Keratinocyte (primary cell): ENCODE measurements at regions not wholly inside any gene's neighbourhood (a gene's known extent, or its start where the extent isn't known, plus 50 kb on each side); places are given as distances from the start of the nearest gene placed in this dataset.

ENCODE experiments used
- CTCF ChIP-seq, 3 experiments: IDR thresholded peaks in 1 of 3; conservative IDR thresholded peaks in 1 of 3; optimal IDR thresholded peaks in 1 of 3; 2 replicates in 2 of 3; 3 replicates in 1 of 3; pipeline versions ENCODE3 to v1.5.1; 2011; ENCODE audit warnings: low read length in 3 of 3, mild to moderate bottlenecking in 3 of 3, moderate library complexity in 2 of 3, control low read depth in 1 of 3, inconsistent platforms in 1 of 3; ENCODE audit not compliant: insufficient read depth in 2 of 3; ENCODE audit errors: extremely low read depth in 1 of 3
- EZH2 ChIP-seq: IDR thresholded peaks from one replicate; pipeline ENCODE4 v1.6.1; 2012; ENCODE audit warnings: inconsistent platforms, mild to moderate bottlenecking, low read length, moderate library complexity

GRCh38 chr21:38718481-38718880 lies 87.2 kb upstream of the ETS2 start:
- TF ChIP-seq CTCF (optimal IDR thresholded peaks at IDR 0.05 in 1 of 3, IDR thresholded peaks at IDR 0.05 in 1 of 3, conservative IDR thresholded peaks at IDR 0.05 in 1 of 3; ENCODE audit: extremely low read depth in 1 of 3, insufficient read depth in 2 of 3, low read length in 3 of 3) (no peak), EZH2 (no peak)
